ENCODE measurements at regions not wholly inside any gene's neighbourhood (a gene's known extent, or its start where the extent isn't known, plus 50 kb on each side); places are given as distances from the start of the nearest gene placed in this dataset.

- DNase-seq (ENCODE audit: low spot score): no peak
Observed at GRCh38 chr18:29083545-29083944, 906.6 kb upstream of the CDH2 start.

GRCh38 chr18:29080946-29081345, 904.0 kb upstream of the CDH2 start:
- no peak for DNase-seq (ENCODE audit: low spot score)

GRCh38 chr18:29078273-29078672, 901.3 kb upstream of the CDH2 start:
- DNase-seq (ENCODE audit: low spot score): no peak

GRCh38 chr18:29077344-29077743, 900.4 kb upstream of the CDH2 start:
- no peak for DNase-seq (ENCODE audit: low spot score)

GRCh38 chr18:29076645-29077044, 899.7 kb upstream of the CDH2 start:
- DNase-seq (ENCODE audit: low spot score): no peak

- DNase-seq (ENCODE audit: low spot score): no peak
Observed at GRCh38 chr18:29074147-29074546, 897.2 kb upstream of the CDH2 start.

GRCh38 chr18:29071869-29072268, 894.9 kb upstream of the CDH2 start:
- no peak for DNase-seq (ENCODE audit: low spot score)

- DNase-seq (ENCODE audit: low spot score): no peak
Observed at GRCh38 chr18:29063346-29063745, 886.4 kb upstream of the CDH2 start.

GRCh38 chr18:29062921-29063320, 886.0 kb upstream of the CDH2 start:
- no peak for DNase-seq (ENCODE audit: low spot score)

- no peak for DNase-seq (ENCODE audit: low spot score)
Observed at GRCh38 chr18:29060349-29060748, 883.4 kb upstream of the CDH2 start.

GRCh38 chr18:29057703-29058102, 880.8 kb upstream of the CDH2 start:
- no peak for DNase-seq (ENCODE audit: low spot score)

GRCh38 chr18:29056800-29057199, 879.9 kb upstream of the CDH2 start:
- DNase-seq (ENCODE audit: low spot score): no peak

- DNase-seq (ENCODE audit: low spot score): no peak
Observed at GRCh38 chr18:29041976-29042375, 865.0 kb upstream of the CDH2 start.

GRCh38 chr18:29034113-29034856, 857.4 kb upstream of the CDH2 start:
- DNase-seq (ENCODE audit: low spot score): no peak

- DNase-seq (ENCODE audit: low spot score): no peak
Observed at GRCh38 chr18:29028560-29028959, 851.6 kb upstream of the CDH2 start.

- no peak for DNase-seq (ENCODE audit: low spot score)
Observed at GRCh38 chr18:29018976-29019375, 842.0 kb upstream of the CDH2 start.

GRCh38 chr18:29012883-29013465, 836.0 kb upstream of the CDH2 start:
- no peak for DNase-seq (ENCODE audit: low spot score)

GRCh38 chr18:29012364-29012763, 835.4 kb upstream of the CDH2 start:
- no peak for DNase-seq (ENCODE audit: low spot score)

- no peak for DNase-seq (ENCODE audit: low spot score)
Observed at GRCh38 chr18:29009250-29009803, 832.4 kb upstream of the CDH2 start.

GRCh38 chr18:29008809-29009208, 831.9 kb upstream of the CDH2 start:
- no peak for DNase-seq (ENCODE audit: low spot score)

- no peak for DNase-seq (ENCODE audit: low spot score)
Observed at GRCh38 chr18:29007986-29008654, 831.2 kb upstream of the CDH2 start.

- no peak for DNase-seq (ENCODE audit: low spot score)
Observed at GRCh38 chr18:29004921-29005320, 828.0 kb upstream of the CDH2 start.

- DNase-seq (ENCODE audit: low spot score): no peak
Observed at GRCh38 chr18:29003194-29003593, 826.3 kb upstream of the CDH2 start.
